Tibial nerve (tissue), 4 donors: ENCODE measurements at regions not wholly inside any gene's neighbourhood (a gene's known extent, or its start where the extent isn't known, plus 50 kb on each side); places are given as distances from the start of the nearest gene placed in this dataset.

ENCODE experiments used
- CTCF ChIP-seq, 5 experiments: fragments of 200-600 bp in 3 of 5; fragments of 450-650 bp in 2 of 5; sonication (generic) in 3 of 5; IDR thresholded peaks; one replicate each; pipeline ENCODE4 v1.5.1; 2016 to 2019; ENCODE audit warnings: antibody characterized with exemption in 5 of 5, mild to moderate bottlenecking in 3 of 5, moderate library complexity in 2 of 5
- EP300 ChIP-seq, 2 donors: sonication (generic); formaldehyde crosslinking; IDR thresholded peaks; one replicate each; pipeline ENCODE4 v1.6.1; 2017; ENCODE audit warnings: antibody characterized with exemption in 2 of 2, mild to moderate bottlenecking in 1 of 2

DNA sequence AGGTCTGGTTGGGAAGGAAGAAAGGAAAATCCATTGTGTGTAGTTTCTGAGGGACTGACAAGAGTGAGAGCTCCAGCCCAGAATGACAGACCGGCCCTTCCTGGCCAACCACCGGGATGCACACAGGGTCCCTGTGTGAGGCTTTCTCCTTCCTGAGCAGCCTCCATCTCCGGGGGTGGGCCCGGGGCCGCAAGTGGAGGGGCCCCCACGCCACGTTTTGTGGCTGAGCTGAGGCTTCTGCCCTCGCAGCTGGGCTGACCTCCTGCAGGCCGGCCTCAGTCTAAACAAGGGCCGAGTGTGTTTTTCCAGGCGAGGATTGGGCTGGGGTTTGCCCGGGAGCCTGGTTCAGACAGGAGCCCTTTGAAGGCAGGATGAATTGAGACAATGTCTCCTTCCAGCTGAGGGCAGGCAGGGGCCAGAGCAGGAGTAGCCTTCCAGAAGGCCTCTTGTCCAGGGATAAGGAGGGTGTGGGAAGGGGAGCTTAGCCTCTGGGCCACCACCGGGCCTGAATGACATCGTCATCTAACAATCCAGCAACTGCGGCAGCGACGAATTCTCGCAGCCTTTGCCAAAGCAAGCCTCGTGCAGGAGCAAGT lies 96.5 kb upstream of the NCOR2 start:
- TF ChIP-seq CTCF (IDR thresholded peaks at IDR 0.05): no peak
- TF ChIP-seq EP300 (IDR thresholded peaks at IDR 0.05): peak in 1 of 2 donors; percentile 78
